ENCODE measurements at regions not wholly inside any gene's neighbourhood (a gene's known extent, or its start where the extent isn't known, plus 50 kb on each side); places are given as distances from the start of the nearest gene placed in this dataset.
A peak's percentile ranks its signal among the peaks of the same experiment; 100 is the strongest.

GRCh38 chr17:77645072-77646045, 313.1 kb upstream of the TNRC6C start:
- TF ChIP-seq CTCF (IDR thresholded peaks at IDR 0.05), result peak; percentile 57
- Histone ChIP-seq H3K27ac (ENCODE audit: low read depth in 1 of 2, low read length in 2 of 2) (no peak overlapping the region), H3K4me1 (ENCODE audit: insufficient read depth, low read length) (peaks cover 25% of the 10 kb centered on the region), H3K4me3 (ENCODE audit: low read length) (peak overlapping the region; percentile 49), H3K36me3 (ENCODE audit: insufficient read depth, low read length) (no peaks in the 10 kb centered on the region), H3K27me3 (ENCODE audit: control insufficient read depth in 1 of 2, insufficient read depth in 2 of 2, low read length in 2 of 2) (no peaks in the 10 kb centered on the region), H3K9me3 (ENCODE audit: control insufficient read depth in 1 of 2, insufficient read depth in 1 of 2, low read length in 2 of 2) (no peaks in the 10 kb centered on the region)
- Mint-ChIP-seq H3K4me3 (peak overlapping the region; percentile 68), H3K9me3 (no peaks in the 10 kb centered on the region), H3K27me3 (no peaks in the 10 kb centered on the region), H3K36me3 (ENCODE audit: low read depth) (no peaks in the 10 kb centered on the region), H3K27ac (peak overlapping the region; percentile 77), H3K4me1 (ENCODE audit: low read depth) (peaks cover 20% of the 10 kb centered on the region)
- intact Hi-C loops (cut with DNase I, micrococcal nuclease), result loop anchor here (2.0 to 10.0 kb wide), 3 partner anchors 21 to 367 kb away; no protein-coding TSS in a partner anchor
- DNase-seq, result peak; percentile 25 to 75 (median 52)
- ChIA-PET CTCF (interaction anchor here (0.6 to 2.3 kb wide), 3 partner anchors 313 to 372 kb away, joined by 3 to 13 read pairs (median 5); partner anchors contain the start of gene TNRC6C), POLR2A (interaction anchor here (0.7 to 3.4 kb wide), 10 partner anchors 21 to 375 kb away, joined by 3 to 43 read pairs (median 4); partner anchors contain the start of gene TNRC6C)
- ATAC-seq (ENCODE audit: poor library complexity), result peak; percentile 88

- CTCF ChIA-PET, result interaction anchor here (1.1 to 2.3 kb wide), 2 partner anchors 312 to 368 kb away, joined by 5 to 13 read pairs; partner anchors contain the start of gene TNRC6C
- Mint-ChIP-seq H3K9me3 (no peaks in the 10 kb centered on the region), H3K4me1 (ENCODE audit: low read depth) (peaks cover 20% of the 10 kb centered on the region), H3K27ac (peak overlapping the region; percentile 77), H3K27me3 (no peaks in the 10 kb centered on the region), H3K4me3 (peak overlapping the region; percentile 65), H3K36me3 (ENCODE audit: low read depth) (no peaks in the 10 kb centered on the region)
- no peak overlapping the region for H3K4me3 ChIP-seq (ENCODE audit: low read length)
- ATAC-seq (ENCODE audit: poor library complexity) (no peak), DNase-seq (no peak)
- H3K27ac ChIP-seq (ENCODE audit: low read depth in 1 of 2, low read length in 2 of 2), result no peak overlapping the region
- POLR2A ChIA-PET, result interaction anchor here (0.6 to 3.4 kb wide), 9 partner anchors 12 to 367 kb away, joined by 3 to 43 read pairs (median 5); partner anchors contain the start of gene TNRC6C
- H3K36me3 ChIP-seq (ENCODE audit: insufficient read depth, low read length), result no peaks in the 10 kb centered on the region
- H3K27me3 ChIP-seq (ENCODE audit: control insufficient read depth in 1 of 2, insufficient read depth in 2 of 2, low read length in 2 of 2), result no peaks in the 10 kb centered on the region
- H3K9me3 ChIP-seq (ENCODE audit: control insufficient read depth in 1 of 2, insufficient read depth in 1 of 2, low read length in 2 of 2), result no peaks in the 10 kb centered on the region
- H3K4me1 ChIP-seq (ENCODE audit: insufficient read depth, low read length), result peaks cover 25% of the 10 kb centered on the region
- TF ChIP-seq CTCF (IDR thresholded peaks at IDR 0.05), result no peak
- intact Hi-C loops (cut with DNase I, micrococcal nuclease), result loop anchor here (5.0 to 10.0 kb wide), 2 partner anchors 49 to 366 kb away; no protein-coding TSS in a partner anchor
Observed at GRCh38 chr17:77646046-77646430, 312.5 kb upstream of the TNRC6C start.

- no peak overlapping the region for H3K4me3 ChIP-seq (ENCODE audit: low read length)
- POLR2A ChIA-PET, result interaction anchor here (1.7 to 3.4 kb wide), 2 partner anchors 10 to 19 kb away, joined by 4 to 43 read pairs; no protein-coding TSS in a partner anchor
- peaks cover 25% of the 10 kb centered on the region for H3K4me1 ChIP-seq (ENCODE audit: insufficient read depth, low read length)
- peaks cover 20% of the 10 kb centered on the region for H3K4me1 Mint-ChIP-seq (ENCODE audit: low read depth)
- CTCF ChIA-PET, result no interaction called here
- no peaks in the 10 kb centered on the region for H3K36me3 Mint-ChIP-seq (ENCODE audit: low read depth)
- DNase-seq, result peak in 1 of 14 experiments; percentile 14
- no peaks in the 10 kb centered on the region for H3K36me3 ChIP-seq (ENCODE audit: insufficient read depth, low read length)
- H3K27me3 Mint-ChIP-seq, result no peaks in the 10 kb centered on the region
- no peak overlapping the region for H3K27ac Mint-ChIP-seq
- no peaks in the 10 kb centered on the region for H3K9me3 ChIP-seq (ENCODE audit: control insufficient read depth in 1 of 2, insufficient read depth in 1 of 2, low read length in 2 of 2)
- H3K27ac ChIP-seq (ENCODE audit: low read depth in 1 of 2, low read length in 2 of 2), result no peak overlapping the region
- H3K4me3 Mint-ChIP-seq, result no peak overlapping the region
- intact Hi-C loops (cut with DNase I, micrococcal nuclease), result loop anchor here (5.0 to 10.0 kb wide), 2 partner anchors 47 to 365 kb away; no protein-coding TSS in a partner anchor
- no peak for TF ChIP-seq CTCF (IDR thresholded peaks at IDR 0.05)
- H3K27me3 ChIP-seq (ENCODE audit: control insufficient read depth in 1 of 2, insufficient read depth in 2 of 2, low read length in 2 of 2), result no peaks in the 10 kb centered on the region
- no peaks in the 10 kb centered on the region for H3K9me3 Mint-ChIP-seq
- ATAC-seq (ENCODE audit: poor library complexity), result no peak
Observed at GRCh38 chr17:77647531-77647930, 311.0 kb upstream of the TNRC6C start.
